ENCODE measurements at regions not wholly inside any gene's neighbourhood (a gene's known extent, or its start where the extent isn't known, plus 50 kb on each side); places are given as distances from the start of the nearest gene placed in this dataset.

DNA sequence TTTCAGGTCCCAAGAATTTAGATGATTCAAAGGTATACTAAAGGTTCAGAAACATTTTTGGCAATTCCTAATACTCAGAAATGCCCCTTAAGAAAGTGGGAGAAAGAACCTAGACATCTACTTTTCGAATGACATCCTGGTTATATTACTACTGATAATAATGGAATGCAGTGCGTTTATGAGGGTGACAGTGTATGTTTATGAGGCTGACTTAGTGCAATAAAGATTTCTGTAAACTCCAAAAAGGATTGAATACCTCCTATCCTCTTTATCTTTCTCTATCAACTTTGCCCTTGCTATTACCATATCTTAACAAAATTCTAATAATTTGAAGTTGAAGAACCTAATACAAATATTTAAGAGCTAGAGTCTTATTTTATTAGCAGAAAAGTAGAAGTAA lies 348.9 kb upstream of the EPHA6 start:
- H3K27ac ChIP-seq: no peak overlapping the region
- H3K4me3 ChIP-seq: no peak overlapping the region
- WGBS, 5 donors: 65 to 79% (median 75%) methylated on average over 2 of the region's 2 CpGs
- TF ChIP-seq, protein P1, sequence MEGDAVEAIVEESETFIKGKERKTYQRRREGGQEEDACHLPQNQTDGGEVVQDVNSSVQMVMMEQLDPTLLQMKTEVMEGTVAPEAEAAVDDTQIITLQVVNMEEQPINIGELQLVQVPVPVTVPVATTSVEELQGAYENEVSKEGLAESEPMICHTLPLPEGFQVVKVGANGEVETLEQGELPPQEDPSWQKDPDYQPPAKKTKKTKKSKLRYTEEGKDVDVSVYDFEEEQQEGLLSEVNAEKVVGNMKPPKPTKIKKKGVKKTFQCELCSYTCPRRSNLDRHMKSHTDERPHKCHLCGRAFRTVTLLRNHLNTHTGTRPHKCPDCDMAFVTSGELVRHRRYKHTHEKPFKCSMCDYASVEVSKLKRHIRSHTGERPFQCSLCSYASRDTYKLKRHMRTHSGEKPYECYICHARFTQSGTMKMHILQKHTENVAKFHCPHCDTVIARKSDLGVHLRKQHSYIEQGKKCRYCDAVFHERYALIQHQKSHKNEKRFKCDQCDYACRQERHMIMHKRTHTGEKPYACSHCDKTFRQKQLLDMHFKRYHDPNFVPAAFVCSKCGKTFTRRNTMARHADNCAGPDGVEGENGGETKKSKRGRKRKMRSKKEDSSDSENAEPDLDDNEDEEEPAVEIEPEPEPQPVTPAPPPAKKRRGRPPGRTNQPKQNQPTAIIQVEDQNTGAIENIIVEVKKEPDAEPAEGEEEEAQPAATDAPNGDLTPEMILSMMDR (IDR thresholded peaks at IDR 0.05 in 8 of 11, conservative IDR thresholded peaks at IDR 0.05 in 3 of 11): no peak
- TF ChIP-seq POLR2AphosphoS5 (IDR thresholded peaks at IDR 0.05) (no peak), POLR2A (IDR thresholded peaks at IDR 0.05) (no peak)
- H3K4me1 ChIP-seq: no peaks in the 10 kb centered on the region
- intact Hi-C loops (cut with DNase I; ENCODE audit: low total_unique reads): no loop called here
- no peak for DNase-seq
- no peaks in the 10 kb centered on the region for H3K36me3 ChIP-seq
- no peaks in the 10 kb centered on the region for H3K9me3 ChIP-seq
- no peaks in the 10 kb centered on the region for H3K27me3 ChIP-seq (replicated peaks in 1 of 7)

DNA sequence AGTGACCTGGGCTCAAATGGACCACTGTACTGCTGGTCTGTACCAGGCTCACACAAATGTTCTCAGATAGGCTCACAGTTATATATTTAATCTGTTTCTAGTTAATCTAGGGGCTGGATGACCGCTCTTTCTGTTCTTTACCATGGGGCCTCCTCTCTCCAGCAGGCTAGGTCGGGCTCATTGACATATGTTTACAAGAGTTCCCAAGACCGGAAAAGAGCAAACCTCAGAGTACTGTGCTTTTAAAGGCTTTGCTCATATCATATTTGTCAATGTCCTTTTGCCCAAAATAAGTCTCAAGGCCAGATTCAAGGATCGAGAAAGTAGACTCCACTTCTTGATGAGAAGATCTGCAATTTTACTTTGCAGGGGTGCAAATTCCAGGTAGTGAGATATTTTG lies 348.0 kb upstream of the EPHA6 start:
- no peak for DNase-seq
- WGBS, 5 donors: 56 to 76% (median 65%) methylated on average over 4 of the region's 4 CpGs
- Histone ChIP-seq H3K27ac (no peak overlapping the region), H3K9me3 (no peaks in the 10 kb centered on the region), H3K4me1 (no peaks in the 10 kb centered on the region), H3K27me3 (replicated peaks in 1 of 7) (no peaks in the 10 kb centered on the region), H3K4me3 (no peak overlapping the region), H3K36me3 (no peaks in the 10 kb centered on the region)
- TF ChIP-seq POLR2A (IDR thresholded peaks at IDR 0.05) (no peak), POLR2AphosphoS5 (IDR thresholded peaks at IDR 0.05) (no peak)
- TF ChIP-seq, protein P1 (IDR thresholded peaks at IDR 0.05 in 8 of 11, conservative IDR thresholded peaks at IDR 0.05 in 3 of 11): no peak
- intact Hi-C loops (cut with DNase I; ENCODE audit: low total_unique reads): no loop called here

DNA sequence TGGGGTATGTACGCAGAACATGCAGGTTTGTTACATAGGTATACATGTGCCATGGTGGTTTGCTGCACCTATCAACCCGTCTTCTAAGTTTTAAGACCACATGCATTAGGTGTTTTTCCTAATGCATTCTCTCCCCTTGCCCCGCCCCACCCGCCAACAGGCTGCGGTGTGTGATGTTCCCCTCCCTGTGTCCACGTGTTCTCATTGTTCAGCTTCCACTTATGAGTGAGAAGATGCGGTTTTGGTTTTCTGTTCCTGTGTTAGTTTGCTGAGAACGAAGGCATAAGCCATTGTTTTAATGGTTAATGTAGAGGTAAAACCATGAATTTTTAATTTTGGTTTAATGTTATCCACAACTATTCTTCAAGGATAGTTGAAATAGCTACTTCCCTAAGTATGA lies 346.8 kb upstream of the EPHA6 start:
- Histone ChIP-seq H3K27me3 (replicated peaks in 1 of 7) (no peaks in the 10 kb centered on the region), H3K4me1 (no peaks in the 10 kb centered on the region), H3K27ac (no peak overlapping the region), H3K9me3 (no peaks in the 10 kb centered on the region), H3K4me3 (no peak overlapping the region), H3K36me3 (no peaks in the 10 kb centered on the region)
- no peak for DNase-seq
- no peak for TF ChIP-seq POLR2AphosphoS5 (IDR thresholded peaks at IDR 0.05)
- TF ChIP-seq, protein P1 (IDR thresholded peaks at IDR 0.05 in 8 of 11, conservative IDR thresholded peaks at IDR 0.05 in 3 of 11): no peak
- TF ChIP-seq POLR2A (IDR thresholded peaks at IDR 0.05): no peak
- intact Hi-C loops (cut with DNase I; ENCODE audit: low total_unique reads): no loop called here
- WGBS, 5 donors: 85 to 94% (median 88%) methylated on average over 8 of the region's 8 CpGs

DNA sequence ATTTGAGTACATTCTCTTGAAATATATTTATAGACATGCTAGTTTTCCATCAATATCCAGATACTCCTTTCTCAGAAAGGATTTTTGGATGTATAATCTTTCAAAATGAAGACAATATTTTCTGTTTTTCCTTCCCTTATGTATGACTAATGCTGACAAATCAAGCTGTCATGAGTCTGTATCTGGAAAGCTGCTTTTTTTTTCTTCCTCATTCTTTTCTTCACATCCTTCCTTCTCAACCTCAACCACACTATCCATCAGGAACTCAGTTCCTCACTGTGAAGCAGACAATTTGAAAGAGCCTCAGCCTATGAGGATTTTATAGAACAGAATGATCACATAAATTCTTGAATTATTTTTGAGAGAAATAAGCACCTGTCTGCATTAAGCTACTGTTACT lies 335.9 kb upstream of the EPHA6 start:
- Histone ChIP-seq H3K4me3 (no peak overlapping the region), H3K27ac (no peak overlapping the region), H3K36me3 (no peaks in the 10 kb centered on the region), H3K9me3 (peaks cover 0 to 12% (median 0%) of the 10 kb centered on the region in 8 donors), H3K4me1 (no peaks in the 10 kb centered on the region), H3K27me3 (replicated peaks in 1 of 7) (no peaks in the 10 kb centered on the region)
- intact Hi-C loops (cut with DNase I; ENCODE audit: low total_unique reads): no loop called here
- TF ChIP-seq POLR2A (IDR thresholded peaks at IDR 0.05) (no peak), POLR2AphosphoS5 (IDR thresholded peaks at IDR 0.05) (no peak)
- TF ChIP-seq, protein P1 (IDR thresholded peaks at IDR 0.05 in 8 of 11, conservative IDR thresholded peaks at IDR 0.05 in 3 of 11): no peak
- DNase-seq: no peak

Data from spleen (tissue), 11 donors.